Stimulated activated CD4-positive, alpha-beta T cell treated with anti-CD3 and anti-CD28 coated beads, Interleukin-2, amount 100 ng/mL, for 48 hours (primary cell): ENCODE measurements at regions not wholly inside any gene's neighbourhood (a gene's known extent, or its start where the extent isn't known, plus 50 kb on each side); places are given as distances from the start of the nearest gene placed in this dataset.
"Not testable (repeated sequence)": the region's sequence is repeated elsewhere in the genome, so short reads cannot be mapped to it uniquely, and the experiment has no call there.

Experiments used
- DNase-seq, 2 donors: peaks; one replicate each; pipeline ENCODE4 v3.0.0-alpha.2; 2020

DNA sequence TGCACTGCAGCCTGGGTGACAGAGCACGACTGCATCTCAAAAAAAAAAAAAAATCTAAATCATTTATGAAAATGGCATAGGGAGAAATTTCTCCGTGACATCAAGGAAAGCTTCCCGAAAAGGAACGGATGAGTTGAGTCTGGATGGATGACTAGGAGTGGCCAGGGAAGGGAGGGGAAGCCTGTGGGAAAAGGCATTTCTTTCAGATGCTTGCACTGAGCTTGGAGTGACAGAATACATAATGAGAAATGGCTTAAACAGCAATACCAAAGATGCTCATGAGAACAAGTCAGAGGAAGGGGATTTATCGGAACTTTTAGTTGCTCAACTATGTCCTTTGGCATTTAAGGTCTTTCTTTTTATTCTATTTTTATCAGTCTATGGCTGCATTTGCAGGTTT lies 1369.2 kb upstream of the TMEM132C start:
- DNase-seq = no peak

DNA sequence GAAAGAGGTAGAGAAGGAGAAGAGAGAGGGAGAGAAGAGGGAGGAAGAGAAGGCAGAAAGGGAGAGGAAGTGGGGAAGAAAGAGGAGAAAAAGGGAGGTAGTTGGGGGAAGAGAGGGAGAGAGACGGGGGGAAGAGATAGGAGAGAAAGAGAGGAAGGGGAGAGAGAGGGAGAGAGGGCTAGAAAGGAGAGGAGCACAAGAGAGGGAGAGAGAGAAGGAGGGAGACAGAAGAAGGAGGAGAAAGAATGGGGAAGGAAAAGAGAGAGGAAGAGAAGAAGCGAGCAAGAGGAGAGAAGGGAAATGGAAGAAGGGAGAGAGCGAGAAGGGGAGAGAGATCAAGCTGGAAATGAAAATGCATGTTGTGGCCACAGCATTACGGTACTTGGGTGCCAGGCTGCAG lies 1368.4 kb upstream of the TMEM132C start:
- no peak for DNase-seq

DNA sequence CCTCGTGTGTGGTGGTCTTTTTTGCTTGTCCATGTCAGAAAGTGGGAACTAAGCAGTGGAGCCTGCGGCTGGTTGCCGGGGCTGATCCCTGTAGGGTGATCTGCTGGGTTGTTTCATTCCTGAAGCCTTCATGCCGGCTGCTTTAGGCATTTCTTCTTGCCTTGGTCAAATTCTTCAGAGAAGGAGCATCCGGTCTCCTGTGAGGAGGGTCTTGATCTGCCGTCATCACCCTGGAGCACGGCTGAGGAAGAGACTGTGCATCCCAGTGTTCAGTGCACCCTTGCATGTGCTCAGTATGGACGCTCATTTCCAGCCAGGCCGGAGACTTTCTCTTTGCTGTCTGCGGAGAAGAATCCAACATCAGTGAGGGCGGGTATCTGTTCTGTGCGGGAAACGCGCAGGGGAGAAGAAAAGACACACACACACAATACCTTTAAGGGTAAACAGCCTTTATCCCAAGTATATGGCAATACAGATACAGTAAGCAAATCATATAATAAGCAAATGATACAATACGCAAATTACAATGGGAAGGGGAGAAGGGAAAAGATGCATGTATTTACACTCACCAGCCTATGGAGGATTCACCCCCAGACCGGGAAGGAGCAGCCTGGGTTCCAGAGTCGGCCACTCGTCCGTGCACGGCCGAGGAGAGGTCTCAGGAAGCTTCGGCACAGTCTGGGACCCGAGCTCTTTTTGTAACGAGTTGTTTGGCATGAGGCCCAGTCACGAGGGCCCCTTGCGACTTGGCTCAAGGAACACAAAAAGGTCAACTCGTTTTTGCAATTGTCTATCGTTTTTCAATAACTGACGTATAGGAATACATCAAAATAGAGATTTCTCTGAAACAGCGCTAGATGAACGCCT lies 1366.8 kb upstream of the TMEM132C start:
- DNase-seq = no peak

DNA sequence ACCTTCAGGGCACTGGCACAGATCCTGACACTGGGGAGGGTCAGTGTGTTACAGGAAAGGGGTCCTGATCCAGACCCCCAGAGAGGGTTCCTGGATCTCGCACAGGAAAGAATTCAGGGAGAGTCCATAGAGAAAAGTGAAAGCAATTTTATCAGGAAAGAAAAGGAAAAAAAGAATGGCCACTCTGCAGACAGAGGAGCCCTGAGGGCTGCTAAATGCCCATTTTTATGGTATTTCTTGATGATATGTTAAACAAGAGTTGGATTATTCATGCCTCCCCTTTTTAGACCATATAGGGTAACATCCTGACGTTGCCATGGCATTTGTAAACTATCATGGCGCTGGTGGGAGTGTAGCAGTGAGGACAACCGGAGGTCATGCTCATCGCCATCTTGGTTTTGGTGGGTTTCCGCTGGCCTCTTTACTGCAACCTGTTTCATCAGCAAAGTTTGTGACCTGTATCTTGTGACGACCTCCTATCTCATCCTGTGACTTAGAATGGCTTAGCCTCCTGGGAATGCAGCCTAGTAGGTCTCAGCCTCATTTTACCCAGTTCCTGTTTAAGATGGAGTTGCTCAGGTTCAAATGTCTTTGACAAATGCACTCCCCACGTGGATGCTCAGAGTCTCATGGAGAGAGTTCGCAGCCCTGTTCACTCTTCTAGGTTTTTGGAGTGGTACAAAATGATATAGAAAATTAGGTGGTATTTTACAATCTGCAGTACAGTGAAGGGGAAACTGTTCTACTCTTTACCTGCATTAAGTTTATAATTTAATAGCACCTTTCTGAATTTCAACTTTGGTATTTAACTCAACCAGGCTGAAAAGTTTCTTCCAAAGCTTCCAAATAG lies 1363.7 kb upstream of the TMEM132C start:
- no peak for DNase-seq

DNA sequence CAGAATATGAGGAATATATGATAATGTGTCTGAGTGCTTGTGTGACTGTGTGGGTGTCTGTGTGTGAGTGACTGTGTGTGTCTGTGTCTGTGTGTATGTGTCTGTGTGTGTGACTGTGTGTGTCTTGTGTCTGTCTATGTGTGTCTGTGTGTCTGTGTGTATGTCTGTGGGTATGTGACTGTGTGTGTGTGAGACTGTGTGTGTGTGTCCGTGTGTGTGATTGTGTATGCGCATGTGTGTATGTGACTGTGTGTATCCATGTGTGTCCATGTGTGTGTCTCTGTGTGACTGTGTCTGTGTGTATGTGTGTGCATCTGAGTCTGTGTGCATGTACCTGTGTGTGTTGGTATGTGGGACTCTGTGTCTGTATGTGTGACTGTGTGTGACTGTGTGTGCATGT lies 1361.2 kb upstream of the TMEM132C start:
- no peak for DNase-seq

DNA sequence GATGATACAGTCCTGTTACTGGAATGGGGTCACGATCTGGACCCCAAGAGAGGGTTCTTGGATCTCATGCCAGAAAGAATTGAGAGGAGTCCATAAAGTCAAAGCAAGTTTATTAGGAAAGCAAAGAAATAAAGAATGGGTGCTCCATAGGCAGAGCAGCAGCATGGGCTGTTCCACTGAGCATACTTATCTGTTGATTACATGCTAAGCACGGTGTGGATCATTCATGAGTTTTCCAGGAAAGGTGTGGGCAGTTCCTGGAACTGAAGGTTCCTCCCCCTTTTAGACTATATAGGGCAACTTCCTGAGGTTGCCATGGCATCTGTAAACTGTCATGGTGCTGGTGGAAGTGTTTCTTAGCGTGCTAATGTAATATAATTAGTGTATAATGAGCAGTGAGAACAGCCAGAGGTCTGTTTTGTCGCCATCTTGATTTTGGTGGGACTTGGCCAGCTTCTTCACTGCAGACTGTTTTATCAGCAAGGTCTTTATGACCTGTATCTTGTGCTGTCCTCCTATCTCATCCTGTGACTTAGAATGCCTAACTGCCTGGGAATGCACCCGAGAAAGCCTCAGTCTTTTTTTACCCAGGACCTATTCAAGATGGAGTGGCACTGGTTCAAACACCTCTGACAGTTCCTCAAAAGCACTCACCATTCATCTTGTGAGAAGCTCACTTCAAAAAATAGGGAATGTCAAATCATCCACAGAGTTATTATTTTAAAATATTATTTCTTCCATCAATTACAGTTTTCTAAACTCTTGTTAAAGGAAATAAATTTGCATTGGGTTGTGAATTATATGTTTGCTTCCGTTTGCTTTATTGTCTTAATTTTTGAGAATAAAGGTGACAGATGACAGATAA lies 1358.8 kb upstream of the TMEM132C start:
- no peak for DNase-seq

DNA sequence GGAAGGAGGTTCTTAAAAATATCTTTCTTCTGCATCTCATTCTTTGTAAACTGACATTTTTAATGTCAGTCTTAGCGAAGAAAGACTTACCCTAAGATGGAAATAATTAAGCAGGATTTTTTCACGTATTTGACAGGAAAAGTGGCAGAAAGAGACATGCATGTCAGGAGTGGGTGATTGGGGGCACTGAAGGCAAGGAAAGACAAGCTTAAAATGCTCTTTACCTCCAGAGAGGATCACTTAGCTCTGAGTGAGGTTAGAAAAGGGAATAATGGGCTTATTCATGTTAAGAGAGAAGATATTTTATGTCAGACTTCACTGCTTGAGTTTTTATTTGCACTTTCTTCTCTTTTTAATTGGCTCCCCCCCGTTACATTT lies 1358.2 kb upstream of the TMEM132C start:
- DNase-seq = no peak

DNA sequence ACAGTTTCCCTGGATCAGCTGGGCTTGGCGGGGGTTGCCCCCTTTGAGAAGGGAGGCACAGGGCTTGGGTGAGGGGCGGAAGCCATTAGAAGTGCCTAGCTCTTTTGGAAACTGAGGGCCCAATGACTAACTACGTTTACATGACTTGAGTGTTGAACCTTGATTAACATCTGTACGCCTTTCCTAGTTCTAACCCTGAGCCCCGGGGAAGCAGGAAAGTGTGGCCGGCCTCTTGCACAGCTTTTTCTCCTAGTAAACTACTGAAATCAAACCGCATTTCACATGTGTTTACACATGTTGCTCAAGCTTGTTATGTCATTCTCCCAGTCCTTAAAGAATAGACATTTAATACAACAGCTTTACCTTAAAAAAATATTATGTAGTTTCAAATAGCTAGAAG lies 1356.4 kb upstream of the TMEM132C start:
- no peak for DNase-seq

DNA sequence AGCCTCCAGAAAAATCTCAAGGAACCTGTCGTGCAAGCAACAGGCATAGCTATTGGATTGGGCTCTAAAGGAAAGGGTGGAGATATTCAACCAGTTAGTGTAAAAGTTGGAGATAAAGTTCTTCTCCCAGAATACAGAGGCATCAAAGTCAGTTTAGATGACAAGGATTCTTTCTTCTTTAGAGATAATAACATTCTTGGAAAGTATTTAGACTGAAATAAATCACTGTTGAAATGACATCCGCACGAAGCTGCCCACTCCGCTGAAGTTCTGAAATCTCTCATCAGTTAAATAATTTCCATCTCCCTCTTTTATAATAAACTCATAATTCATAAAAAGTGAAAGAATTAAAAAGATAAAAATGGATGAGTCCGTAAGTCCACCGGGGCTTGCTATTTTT lies 1354.9 kb upstream of the TMEM132C start:
- DNase-seq = no peak

DNA sequence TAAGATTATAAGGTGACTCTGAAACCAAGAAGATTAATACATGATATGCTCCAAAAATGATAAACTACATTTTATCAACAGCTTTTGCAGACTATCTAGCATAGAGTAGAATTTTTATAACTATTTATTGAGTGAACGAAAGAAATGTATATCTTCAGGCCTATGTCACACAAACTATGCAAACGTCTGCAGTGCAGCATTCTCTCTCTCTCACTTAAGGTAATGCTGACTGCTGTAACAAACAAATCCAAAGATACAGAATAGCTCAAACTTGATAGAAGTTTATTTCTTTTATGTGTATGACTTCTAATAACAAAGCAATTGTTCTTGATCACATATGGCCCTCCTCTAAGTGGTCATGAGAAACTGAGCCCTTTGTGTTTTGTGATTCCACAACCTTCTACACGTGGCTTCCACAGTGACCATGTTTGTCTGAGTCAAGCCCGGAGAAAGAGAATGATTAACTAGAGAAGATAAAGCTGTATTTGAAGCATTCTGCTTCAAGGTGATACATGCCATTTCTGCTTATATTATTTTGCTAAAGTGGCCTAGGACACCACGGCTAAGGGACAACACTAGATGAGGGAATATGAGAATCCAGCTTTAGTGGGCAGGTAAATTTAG lies 1352.7 kb upstream of the TMEM132C start:
- no peak for DNase-seq

DNA sequence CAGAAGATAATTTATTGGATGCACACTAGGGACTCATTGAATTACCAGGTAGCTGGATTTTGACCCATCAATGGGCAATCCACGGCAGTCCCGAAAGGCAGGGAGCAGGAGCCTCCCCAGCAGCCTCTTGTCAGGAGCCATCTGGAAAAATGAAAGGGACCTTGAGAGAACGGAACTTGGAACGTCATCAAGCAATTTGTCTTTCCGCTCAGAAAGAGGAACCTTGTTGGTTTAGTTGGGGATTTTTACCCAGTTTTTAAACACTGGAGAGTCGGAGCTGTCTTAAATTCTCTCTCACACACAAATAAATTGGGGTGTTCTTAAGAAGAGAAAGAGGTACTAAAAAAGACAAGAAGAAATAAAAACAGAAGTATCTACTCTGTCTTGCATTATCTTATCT lies 1351.7 kb upstream of the TMEM132C start:
- DNase-seq = no peak

DNA sequence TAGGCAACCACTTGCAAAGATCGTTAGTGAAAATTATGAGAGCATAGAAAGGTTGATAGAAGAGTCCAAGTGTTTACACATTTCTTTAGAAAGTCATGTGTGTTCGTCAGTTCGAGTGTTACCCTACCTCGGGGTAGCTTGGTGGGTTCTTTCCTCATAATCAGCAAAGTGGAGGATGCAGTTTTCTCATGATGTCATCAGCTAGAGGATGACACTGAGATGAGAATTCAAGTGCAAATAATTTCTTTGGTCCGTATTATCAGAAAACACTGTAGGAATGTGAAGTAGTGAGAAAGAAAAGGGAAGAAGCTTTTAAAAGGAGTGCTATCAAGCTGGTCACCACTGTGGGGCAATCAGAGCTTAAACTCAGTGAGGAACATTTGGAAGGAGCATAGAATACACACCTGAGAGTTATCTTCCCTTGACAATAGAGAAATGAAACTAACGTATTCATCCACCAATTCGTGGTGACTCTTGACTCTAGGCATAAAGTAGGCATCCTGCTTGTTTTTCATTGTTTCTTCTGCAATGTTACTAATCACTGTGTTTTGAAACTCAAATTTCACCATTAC lies 1340.9 kb upstream of the TMEM132C start:
- no peak for DNase-seq

DNA sequence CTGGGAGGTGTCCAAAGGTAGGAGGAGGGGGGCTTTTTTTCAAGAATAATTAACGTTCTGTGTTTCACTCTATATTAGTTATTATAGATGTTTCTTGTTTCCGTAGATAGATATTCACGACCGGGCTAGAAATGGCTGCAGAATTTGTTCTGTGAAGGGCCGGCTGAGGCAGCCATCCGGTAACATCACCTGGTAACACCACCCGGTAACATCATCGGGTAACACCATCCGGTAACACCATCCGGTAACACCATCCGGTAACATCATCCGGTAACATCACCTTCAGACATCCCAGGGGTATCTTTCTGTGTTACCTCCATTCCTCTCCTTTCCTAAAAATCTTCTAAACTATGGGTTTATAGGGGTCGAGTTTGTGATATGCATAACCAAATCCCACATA lies 1336.7 kb upstream of the TMEM132C start:
- DNase-seq = no peak

DNA sequence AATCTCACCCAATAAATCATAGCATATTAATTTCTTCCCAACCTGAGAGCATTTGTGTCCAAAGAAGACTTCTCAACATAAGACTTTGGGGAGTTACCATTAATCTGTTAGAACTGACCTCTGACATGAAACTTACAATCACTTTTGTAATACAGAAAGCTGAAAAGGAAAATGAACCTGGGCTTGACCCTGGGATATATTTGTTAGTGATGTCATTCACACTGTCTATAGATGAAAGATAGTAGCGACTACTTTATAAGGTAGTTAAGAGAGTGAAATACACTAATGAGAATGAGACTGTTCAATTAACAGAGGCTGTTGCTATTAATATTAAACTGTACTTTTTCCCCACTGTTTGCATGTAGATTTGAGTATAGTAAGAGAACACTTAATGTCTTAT lies 1334.8 kb upstream of the TMEM132C start:
- DNase-seq = no peak

DNA sequence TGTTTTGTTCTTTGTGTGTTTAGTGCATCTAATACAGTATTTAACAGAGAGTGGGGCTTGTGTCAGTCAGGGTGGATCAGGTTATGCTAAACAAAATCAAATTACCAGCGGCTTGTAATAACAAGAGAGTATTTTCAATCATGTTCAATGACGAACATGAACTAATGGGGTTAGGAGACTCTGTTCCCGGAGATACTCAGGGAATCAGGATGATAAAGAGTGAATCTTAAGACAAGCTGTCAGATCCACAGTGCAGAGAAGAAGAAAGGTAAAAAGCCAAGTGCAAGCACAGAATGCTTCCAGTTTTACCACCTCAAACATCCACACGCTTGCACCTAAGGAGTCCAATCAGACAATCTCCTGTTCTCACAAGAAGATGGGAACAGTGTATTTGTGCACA lies 1331.5 kb upstream of the TMEM132C start:
- no peak for DNase-seq

DNA sequence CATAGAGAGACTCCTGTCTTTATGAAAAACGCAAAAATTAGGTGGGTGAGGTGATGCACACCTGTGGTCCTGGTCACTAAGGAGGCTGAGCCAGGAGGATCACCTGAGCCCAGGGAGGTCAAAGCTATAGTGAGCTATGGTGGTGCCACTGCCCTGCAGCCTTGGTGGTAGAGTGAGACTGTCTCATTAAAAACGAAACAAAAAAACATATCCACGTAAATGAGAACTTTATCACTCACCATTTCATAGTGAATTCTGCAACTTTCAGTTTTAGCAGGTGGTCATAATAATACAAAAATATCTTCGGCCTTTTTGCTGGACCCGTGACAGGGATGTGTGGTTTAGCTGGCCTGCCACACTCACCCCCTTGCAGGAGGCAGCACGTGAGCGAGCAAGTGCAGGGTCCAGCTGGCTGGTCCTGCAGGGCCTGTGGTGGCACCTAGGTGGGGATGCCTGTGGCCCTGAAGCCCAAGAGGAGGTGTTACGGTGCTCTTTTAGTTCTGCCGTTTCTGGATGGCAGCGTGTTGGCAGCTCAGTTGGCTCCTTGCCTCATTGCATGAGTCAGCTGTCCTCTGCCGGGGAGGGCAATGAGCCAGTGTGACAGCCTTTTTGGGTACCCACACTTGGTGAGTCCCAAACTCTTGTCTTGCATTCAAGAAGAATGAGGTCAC lies 1330.7 kb upstream of the TMEM132C start:
- no peak for DNase-seq

DNA sequence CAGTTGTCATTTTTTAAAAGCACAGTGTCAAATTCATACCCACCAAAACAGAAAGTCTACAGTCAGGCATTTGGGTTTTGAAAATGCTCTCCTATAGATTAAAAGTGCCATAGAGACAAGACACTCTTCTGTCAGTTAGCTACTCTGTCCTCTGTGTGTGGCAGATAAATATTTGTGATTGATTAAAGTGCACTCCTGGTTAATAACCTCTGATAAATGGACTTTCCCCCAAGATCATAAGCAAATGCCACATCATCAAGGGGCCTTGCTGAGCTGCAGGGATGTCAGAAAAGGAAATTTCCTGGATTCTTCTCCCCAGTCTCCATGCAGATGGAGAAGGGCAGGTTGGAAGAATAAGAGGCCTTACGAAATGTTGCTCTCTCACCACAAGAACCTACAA lies 1329.5 kb upstream of the TMEM132C start:
- DNase-seq = no peak

DNA sequence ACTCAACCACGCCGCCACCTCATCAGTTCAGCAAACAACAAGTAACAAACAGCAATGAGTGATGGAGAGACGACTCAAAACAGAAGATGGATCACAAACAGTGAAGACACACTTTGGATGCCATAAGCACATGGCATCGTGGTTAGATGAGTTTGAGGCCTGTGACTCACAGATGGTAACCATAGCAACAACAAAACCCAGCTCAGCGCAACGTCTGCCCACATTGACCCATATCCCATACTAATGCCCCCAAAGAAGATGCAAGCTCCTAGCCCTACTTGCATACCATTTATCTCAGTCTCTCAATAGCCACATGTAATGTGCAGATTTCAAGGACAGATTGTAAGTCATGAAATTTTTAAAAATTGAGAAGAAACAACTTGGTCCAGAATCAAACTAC lies 1322.3 kb upstream of the TMEM132C start:
- DNase-seq = no peak

DNA sequence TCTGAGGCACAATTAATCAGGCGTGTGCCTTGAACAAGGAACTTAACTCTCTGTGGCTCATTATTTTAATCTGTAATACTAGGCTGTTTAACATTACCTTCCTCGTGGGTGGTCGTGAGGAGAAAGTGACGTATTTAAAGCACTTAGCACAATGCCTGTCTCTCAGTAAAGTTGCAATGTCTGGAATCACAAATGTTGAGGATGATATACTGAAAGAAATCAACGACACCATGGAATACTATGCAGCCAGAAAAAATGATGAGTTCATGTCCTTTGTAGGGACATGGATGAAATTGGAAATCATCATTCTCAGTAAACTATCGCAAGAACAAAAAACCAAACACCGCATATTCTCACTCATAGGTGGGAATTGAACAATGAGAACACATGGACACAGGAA lies 1320.0 kb upstream of the TMEM132C start:
- not testable (repeated sequence) for DNase-seq

DNA sequence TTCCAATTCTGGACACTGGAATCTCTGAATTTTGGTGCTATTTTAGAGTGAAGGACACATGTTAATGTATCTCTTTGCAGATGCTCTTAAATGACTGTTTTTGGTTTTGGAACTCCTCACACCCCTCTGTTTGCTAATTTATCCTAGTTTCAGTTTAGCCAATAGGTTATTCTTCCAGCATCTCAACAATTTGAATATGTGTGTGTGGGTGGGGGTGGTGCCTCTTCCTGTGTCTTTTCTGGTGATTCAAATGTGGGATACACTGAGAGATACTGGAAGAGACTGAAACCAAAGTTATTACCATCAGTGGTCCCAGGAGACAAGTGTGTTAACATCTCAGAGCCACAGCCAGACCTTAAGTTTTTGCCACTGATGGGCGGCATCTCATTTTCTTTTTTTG lies 1317.4 kb upstream of the TMEM132C start:
- no peak for DNase-seq

DNA sequence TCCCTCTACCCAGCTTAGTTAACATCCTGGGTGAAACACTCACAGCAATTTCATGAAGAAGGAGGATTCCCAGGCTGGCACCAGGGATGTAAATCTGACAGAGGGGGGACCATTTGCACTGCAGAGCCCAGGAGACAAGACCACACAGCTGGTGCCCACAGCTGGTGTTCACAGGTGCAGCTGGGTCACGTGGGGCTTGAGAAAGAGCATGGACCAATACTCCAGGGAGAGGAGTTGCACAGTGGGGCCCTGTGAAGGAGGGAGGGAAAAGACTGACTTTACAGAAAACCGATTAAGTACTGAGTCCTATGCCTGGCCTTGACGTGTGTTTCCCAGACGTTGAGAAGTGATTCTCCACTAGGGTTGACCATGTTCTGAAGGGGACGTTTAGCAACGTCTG lies 1316.7 kb upstream of the TMEM132C start:
- no peak for DNase-seq
